Hematopoietic multipotent progenitor cell treated with erythropoietin and hydrocortisone succinate and interleukin-3 and kit ligand, for 8 days (in vitro differentiated cells): ENCODE measurements at regions not wholly inside any gene's neighbourhood (a gene's known extent, or its start where the extent isn't known, plus 50 kb on each side); places are given as distances from the start of the nearest gene placed in this dataset.

Experiments
- DNase-seq: peaks from one replicate; pipeline ENCODE4 v3.0.0-alpha.2; 2015

GRCh38 chr6:165817148-165817547, 154.1 kb upstream of the PDE10A start:
- no peak for DNase-seq

- no peak for DNase-seq
These were observed 151.6 kb upstream of the PDE10A start for GRCh38 chr6:165814679-165815078.

DNA sequence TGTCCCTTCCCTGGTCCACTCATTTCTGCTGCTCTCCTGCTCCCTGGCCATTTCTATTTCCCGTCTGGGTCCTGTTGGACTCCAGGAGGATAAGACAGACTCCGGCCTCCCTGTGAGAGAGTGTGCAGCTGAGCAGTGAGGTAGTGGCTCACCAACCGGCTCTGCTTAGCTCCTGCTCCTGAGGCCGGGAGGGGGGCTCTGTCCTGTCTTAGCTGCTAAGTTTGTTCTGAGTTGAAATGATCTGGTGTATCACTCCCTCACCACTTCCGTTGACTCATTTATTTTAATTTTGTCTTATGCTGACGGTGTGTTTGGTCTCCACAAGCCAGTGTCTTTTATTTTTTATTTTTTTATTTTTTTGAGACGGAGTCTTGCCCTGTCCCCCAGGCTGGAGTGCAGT, 148.5 kb upstream of the PDE10A start:
- no peak for DNase-seq

- DNase-seq, result no peak
These were observed 145.0 kb upstream of the PDE10A start for GRCh38 chr6:165808021-165808420.

- DNase-seq, result no peak
These were observed 144.4 kb upstream of the PDE10A start for GRCh38 chr6:165807249-165807960.

DNA sequence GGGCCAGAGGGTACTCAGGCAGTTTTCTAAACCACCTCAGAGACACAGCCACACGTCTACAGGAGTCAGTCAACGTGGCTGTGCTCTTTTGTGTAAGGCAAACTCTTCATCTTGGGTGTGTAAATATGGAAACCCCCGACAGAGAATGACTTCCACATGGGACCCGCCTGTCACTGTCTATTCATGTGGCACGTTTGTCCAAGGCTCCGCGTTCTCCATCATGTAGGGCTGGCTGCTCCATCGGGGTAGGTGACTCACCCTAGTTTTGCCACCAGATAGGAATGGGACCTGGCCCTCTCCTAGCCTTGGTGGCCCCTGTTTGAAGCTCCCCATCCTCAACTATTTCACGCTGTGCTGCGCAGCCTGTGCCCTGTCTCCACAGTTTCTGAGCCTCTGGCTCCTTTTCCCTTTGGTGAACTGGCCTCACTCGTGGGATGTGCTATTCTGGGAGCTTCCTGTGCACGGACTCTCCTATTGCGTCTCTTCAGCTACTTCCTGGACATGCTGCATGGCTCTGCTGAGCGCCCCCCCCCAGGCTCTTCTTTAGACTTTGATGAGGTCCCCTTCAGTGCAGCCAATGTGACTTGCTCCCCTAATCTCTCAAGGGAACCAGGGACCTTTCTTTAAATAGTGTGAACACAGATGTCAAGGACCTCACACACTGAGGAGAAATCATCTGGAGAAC, 143.2 kb upstream of the PDE10A start:
- no peak for DNase-seq

- DNase-seq, result no peak
These were observed 142.6 kb upstream of the PDE10A start for GRCh38 chr6:165805636-165806035.

- DNase-seq, result no peak
These were observed 142.1 kb upstream of the PDE10A start for GRCh38 chr6:165805067-165805555.

DNA sequence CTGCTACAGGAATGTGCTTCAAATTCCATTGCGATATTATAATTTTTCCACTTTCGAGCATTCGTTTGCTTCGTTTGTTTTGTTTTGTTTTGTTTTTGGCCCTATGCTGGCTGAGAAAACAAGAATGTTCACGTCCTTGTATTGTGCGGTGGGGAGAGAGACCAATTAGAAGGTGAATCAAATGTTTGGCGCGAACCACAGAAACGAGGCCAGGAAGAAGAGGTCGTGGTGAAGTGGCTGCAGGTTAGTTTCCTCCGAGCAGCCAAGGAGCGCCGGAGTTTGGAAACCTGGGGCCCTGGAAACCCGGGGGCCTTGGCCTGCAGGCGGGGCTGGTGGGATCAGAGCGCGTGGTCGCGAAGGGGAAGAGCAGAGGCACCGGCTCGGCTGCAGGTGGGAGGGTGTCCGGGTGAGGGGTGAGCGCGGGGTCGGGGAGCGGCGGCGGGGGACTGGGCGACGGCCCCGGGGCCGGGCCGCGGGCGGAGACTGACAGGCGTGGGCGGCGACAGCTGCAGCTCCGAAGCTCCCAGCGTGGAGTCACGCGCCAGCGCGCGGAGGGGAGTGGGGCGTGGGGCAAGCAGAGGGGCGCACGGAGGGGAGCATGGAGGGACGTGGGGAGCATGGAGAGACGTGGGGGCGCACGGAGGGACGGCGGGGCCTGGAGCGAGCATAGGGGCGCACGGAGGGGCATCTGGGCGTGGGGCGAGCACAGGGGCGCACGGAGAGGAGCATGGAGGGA, 141.5 kb upstream of the PDE10A start:
- DNase-seq, result no peak

- no peak for DNase-seq
These were observed 137.3 kb upstream of the PDE10A start for GRCh38 chr6:165800337-165800736.

- DNase-seq, result no peak
These were observed 136.5 kb upstream of the PDE10A start for GRCh38 chr6:165799391-165800153.

- no peak for DNase-seq
These were observed 135.9 kb upstream of the PDE10A start for GRCh38 chr6:165798991-165799390.

- DNase-seq, result no peak
These were observed 131.1 kb upstream of the PDE10A start for GRCh38 chr6:165794179-165794601.

GRCh38 chr6:165793287-165793825, 130.3 kb upstream of the PDE10A start:
- no peak for DNase-seq

GRCh38 chr6:165791876-165792437, 128.9 kb upstream of the PDE10A start:
- DNase-seq, result no peak

DNA sequence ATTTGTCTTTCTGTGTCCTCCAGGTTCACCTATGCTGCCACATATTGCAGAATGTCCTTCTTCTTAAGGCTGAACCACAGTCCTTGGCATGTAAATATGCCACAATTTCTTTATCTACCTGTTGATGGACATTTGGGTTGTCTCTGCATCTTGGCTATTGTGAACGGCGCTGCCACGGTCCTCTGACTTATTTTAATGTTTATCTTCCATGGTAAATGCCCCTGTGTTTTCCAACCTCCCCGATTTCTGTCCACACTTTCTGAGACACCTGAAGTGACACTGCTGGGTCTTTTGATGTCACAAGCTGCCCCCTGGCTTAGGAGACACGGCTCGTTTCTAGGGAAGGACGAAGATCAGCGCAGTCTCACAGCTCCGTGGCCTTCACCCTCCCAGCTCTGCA, 128.3 kb upstream of the PDE10A start:
- no peak for DNase-seq

DNA sequence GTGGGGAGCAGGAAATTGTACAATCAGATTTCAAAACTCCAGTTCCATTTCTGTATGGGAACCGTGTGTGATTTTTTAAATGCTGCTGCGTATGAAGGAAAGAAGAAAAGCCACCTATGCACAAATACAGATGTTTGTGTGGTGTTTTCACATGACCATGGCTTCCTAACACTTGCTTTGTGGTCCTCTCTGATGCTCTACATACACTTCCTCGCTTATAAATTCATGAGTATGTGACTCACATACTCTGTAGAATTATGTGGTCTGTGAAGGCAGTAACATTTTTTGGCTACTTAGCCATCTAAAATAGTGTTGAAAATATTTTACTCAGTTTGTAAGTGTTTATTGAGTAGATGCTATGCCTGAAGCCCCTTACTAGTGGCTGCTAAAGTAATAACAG, 119.8 kb upstream of the PDE10A start:
- no peak for DNase-seq

GRCh38 chr6:165782134-165782533, 119.1 kb upstream of the PDE10A start:
- DNase-seq, result no peak

- DNase-seq, result no peak
These were observed 114.6 kb upstream of the PDE10A start for GRCh38 chr6:165777680-165778079.

DNA sequence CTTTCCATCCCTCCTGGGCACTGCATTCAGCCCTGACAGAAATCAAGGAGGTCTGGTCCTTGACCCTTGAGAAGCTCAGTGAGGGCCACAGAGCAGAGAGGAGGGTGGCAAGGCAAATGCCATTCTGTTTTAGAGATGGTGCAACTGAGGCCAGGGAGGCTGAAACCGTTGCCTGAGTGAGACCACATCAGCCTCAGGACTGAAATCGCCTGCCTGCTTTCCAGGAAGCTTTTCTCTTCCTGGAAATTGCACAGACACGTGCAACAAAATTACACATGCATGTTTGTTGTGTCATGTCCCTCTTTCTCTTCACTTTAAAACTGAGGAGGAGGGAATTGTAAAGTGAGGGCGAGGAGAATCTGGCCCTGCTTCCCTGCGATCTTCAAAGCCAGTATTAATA, 113.7 kb upstream of the PDE10A start:
- DNase-seq, result no peak

DNA sequence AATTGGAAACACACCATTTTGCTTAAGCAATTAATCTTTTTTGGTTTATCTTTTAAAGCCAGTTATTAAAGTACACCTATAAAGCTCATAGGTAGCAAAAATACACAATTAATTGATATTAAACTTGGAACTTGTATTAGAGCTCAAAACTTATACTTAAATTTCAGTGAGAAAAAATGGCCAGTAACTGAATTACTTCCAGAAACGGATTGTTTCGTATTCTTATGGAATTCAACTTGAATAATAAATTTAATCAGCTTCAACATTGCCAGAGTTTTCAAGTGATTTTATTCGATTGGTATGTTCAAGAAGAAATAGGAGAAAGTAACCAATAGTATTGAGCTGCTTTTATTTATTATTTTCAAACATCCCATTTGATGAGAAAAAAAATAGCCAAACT, 112.7 kb upstream of the PDE10A start:
- no peak for DNase-seq

GRCh38 chr6:165774903-165775601, 112.0 kb upstream of the PDE10A start:
- no peak for DNase-seq
